ENCODE measurements at regions not wholly inside any gene's neighbourhood (a gene's known extent, or its start where the extent isn't known, plus 50 kb on each side); places are given as distances from the start of the nearest gene placed in this dataset.

DNA sequence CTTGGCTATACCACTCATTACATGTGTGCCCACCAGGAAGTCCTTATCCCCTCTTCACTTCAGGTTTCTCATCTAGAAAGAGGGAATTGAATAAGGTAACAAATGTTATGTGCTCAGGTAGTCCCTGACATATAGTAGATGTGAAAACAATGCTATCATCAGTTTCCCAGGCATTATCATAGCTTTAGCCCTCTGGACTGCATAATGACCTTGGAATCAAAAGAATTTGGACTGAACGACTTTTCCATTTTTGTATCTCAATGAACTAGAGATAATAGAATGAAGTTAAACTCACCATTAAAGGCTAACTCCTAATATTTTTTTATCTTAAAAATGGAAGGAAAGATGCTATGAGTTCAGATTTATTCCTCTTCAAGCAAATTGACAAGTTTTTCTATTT lies 304.1 kb upstream of the USP24 start:
- Histone ChIP-seq H2BK120ac (ENCODE audit: low read depth, low read length, poor library complexity, severe bottlenecking) (no peak overlapping the region), H3K79me2 (ENCODE audit: insufficient read depth, low read length) (no peaks in the 10 kb centered on the region), H2BK20ac (ENCODE audit: low read depth, low read length, poor library complexity, severe bottlenecking) (no peak overlapping the region), H3K9me3 (ENCODE audit: control insufficient read depth, low read depth, low read length) (no peaks in the 10 kb centered on the region), H3K27me3 (ENCODE audit: insufficient read depth, low read length) (no peaks in the 10 kb centered on the region), H3K4ac (ENCODE audit: low read depth, low read length) (no peak overlapping the region), H2AFZ (ENCODE audit: low read length) (no peak overlapping the region), H2BK12ac (ENCODE audit: insufficient read length, low read depth, low read length) (no peak overlapping the region), H3T11ph (ENCODE audit: low read length) (no peak overlapping the region), H2BK5ac (ENCODE audit: insufficient read length, low read length) (no peak overlapping the region), H4K8ac (replicated peaks; ENCODE audit: insufficient read length, low read depth, low read length) (no peak overlapping the region), H3K56ac (ENCODE audit: insufficient read length, low read depth, low read length) (no peak overlapping the region), H3K14ac (ENCODE audit: insufficient read depth, low read length) (no peak overlapping the region), H3K18ac (ENCODE audit: insufficient read length, low read depth, low read length) (no peak overlapping the region), H3K23ac (ENCODE audit: insufficient read length, low read depth, low read length) (no peak overlapping the region), H2AK5ac (ENCODE audit: insufficient read length, low read length) (no peak overlapping the region), H3K4me2 (ENCODE audit: insufficient read depth, insufficient read length, low read length) (no peak overlapping the region), H3K4me1 (ENCODE audit: insufficient read depth, low read length) (no peaks in the 10 kb centered on the region), H4K91ac (ENCODE audit: insufficient read length, low read depth, low read length) (no peak overlapping the region), H3K23me2 (ENCODE audit: insufficient read length, low read depth, low read length, poor library complexity, severe bottlenecking) (no peaks in the 10 kb centered on the region), H4K5ac (ENCODE audit: insufficient read length, low read depth, low read length) (no peak overlapping the region), H4K20me1 (ENCODE audit: control insufficient read depth, insufficient read depth, insufficient read length) (no peaks in the 10 kb centered on the region), H3K9ac (ENCODE audit: extremely low read depth, insufficient read length, low read length) (no peak overlapping the region), H2BK15ac (ENCODE audit: low read depth, low read length) (no peak overlapping the region), H3K79me1 (ENCODE audit: insufficient read depth, low read depth, low read length, poor library complexity, severe bottlenecking) (no peaks in the 10 kb centered on the region), H3K27ac (ENCODE audit: insufficient read length, low read depth, low read length) (no peak overlapping the region)
- Mint-ChIP-seq H3K27me3 (ENCODE audit: low read depth) (peaks cover 12% of the 10 kb centered on the region), H3K9me3 (no peaks in the 10 kb centered on the region; a peak in 1 of 5 replicates), H3K36me3 (ENCODE audit: insufficient read depth in 1 of 3, low read depth in 3 of 3) (no peaks in the 10 kb centered on the region), H3K4me3 (no peak overlapping the region), H3K27ac (no peak overlapping the region), H3K4me1 (no peaks in the 10 kb centered on the region)
- TF ChIP-seq, protein P1, sequence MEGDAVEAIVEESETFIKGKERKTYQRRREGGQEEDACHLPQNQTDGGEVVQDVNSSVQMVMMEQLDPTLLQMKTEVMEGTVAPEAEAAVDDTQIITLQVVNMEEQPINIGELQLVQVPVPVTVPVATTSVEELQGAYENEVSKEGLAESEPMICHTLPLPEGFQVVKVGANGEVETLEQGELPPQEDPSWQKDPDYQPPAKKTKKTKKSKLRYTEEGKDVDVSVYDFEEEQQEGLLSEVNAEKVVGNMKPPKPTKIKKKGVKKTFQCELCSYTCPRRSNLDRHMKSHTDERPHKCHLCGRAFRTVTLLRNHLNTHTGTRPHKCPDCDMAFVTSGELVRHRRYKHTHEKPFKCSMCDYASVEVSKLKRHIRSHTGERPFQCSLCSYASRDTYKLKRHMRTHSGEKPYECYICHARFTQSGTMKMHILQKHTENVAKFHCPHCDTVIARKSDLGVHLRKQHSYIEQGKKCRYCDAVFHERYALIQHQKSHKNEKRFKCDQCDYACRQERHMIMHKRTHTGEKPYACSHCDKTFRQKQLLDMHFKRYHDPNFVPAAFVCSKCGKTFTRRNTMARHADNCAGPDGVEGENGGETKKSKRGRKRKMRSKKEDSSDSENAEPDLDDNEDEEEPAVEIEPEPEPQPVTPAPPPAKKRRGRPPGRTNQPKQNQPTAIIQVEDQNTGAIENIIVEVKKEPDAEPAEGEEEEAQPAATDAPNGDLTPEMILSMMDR (conservative IDR thresholded peaks at IDR 0.05) = no peak
- no peak for DNase-seq
- WGBS (ENCODE audit: extremely low coverage, insufficient read length, low lambda C conversion rate) = no CpG with 5 or more reads among the region's 1 CpG

All from H9 (cell line).